Keratinocyte (primary cell): ENCODE measurements at regions not wholly inside any gene's neighbourhood (a gene's known extent, or its start where the extent isn't known, plus 50 kb on each side); places are given as distances from the start of the nearest gene placed in this dataset.

ENCODE experiments used
- DNase-seq: peaks from one replicate; pipeline ENCODE4 v3.0.0-alpha.2; 2011; ENCODE audit warnings: low read depth, missing footprints, low spot score
- FAIRE-seq: peaks from 2 replicates; lab custom pipeline; 2011; peaks lifted over from hg19 to GRCh38; lab: Jason Lieb, UNC
- H2AFZ ChIP-seq: 2 replicates; pipeline ENCODE4 v1.6.0; 2012; ENCODE audit warnings: low read length, control low read depth, inconsistent platforms; ENCODE audit not compliant: control insufficient read depth
- H3K27ac ChIP-seq: 2 replicates; pipeline ENCODE4 v1.5.1; 2011; ENCODE audit warnings: low read length; ENCODE audit not compliant: control insufficient read depth, insufficient read depth
- H3K27me3 ChIP-seq: 3 replicates; pipeline ENCODE4 v1.6.0; 2011; ENCODE audit warnings: low read length; ENCODE audit not compliant: control insufficient read depth, insufficient read depth; ENCODE audit errors: extremely low read depth
- H3K36me3 ChIP-seq, 2 experiments: 2 replicates in 1 of 2; 3 replicates in 1 of 2; pipeline ENCODE4 v1.5.1; 2011; ENCODE audit warnings: low read length in 2 of 2, mild to moderate bottlenecking in 1 of 2; ENCODE audit not compliant: control insufficient read depth in 2 of 2, insufficient read depth in 2 of 2; ENCODE audit errors: extremely low read depth in 1 of 2
- H3K4me1 ChIP-seq: 3 replicates; pipeline ENCODE4 v1.5.1; 2011; ENCODE audit warnings: low read length; ENCODE audit not compliant: control insufficient read depth, insufficient read depth; ENCODE audit errors: extremely low read depth
- H3K4me2 ChIP-seq: 3 replicates; pipeline ENCODE4 v1.6.0; 2011; ENCODE audit warnings: low read depth, low read length; ENCODE audit not compliant: control insufficient read depth, insufficient read depth; ENCODE audit errors: extremely low read depth
- H3K4me3 ChIP-seq, 3 experiments: fragments of 200-600 bp in 1 of 3; sonication (generic) in 1 of 3; 2 replicates in 2 of 3; 3 replicates in 1 of 3; pipeline ENCODE4 v1.5.1; 2011 to 2016; ENCODE audit warnings: low read length in 3 of 3, mild to moderate bottlenecking in 3 of 3, control low read depth in 2 of 3, inconsistent platforms in 1 of 3, low read depth in 1 of 3, mixed read lengths in 1 of 3, mixed run types in 1 of 3, moderate library complexity in 1 of 3; ENCODE audit not compliant: control insufficient read depth in 2 of 3, insufficient read depth in 2 of 3; ENCODE audit errors: extremely low read depth in 1 of 3
- H3K79me2 ChIP-seq: 2 replicates; pipeline ENCODE4 v1.6.0; 2012; ENCODE audit warnings: low read length; ENCODE audit not compliant: control insufficient read depth, insufficient read depth
- H3K9ac ChIP-seq: 3 replicates; pipeline ENCODE4 v1.6.0; 2011; ENCODE audit warnings: low read length; ENCODE audit not compliant: control insufficient read depth, insufficient read depth; ENCODE audit errors: extremely low read depth
- H3K9me1 ChIP-seq: 3 replicates; pipeline ENCODE4 v1.6.0; 2011; ENCODE audit warnings: low read length; ENCODE audit not compliant: control insufficient read depth, insufficient read depth; ENCODE audit errors: extremely low read depth
- H3K9me3 ChIP-seq: 2 replicates; pipeline ENCODE4 v1.5.1; 2012; ENCODE audit warnings: low read depth, low read length; ENCODE audit not compliant: control insufficient read depth
- H4K20me1 ChIP-seq: 3 replicates; pipeline ENCODE4 v1.6.0; 2011; ENCODE audit warnings: low read length; ENCODE audit not compliant: control insufficient read depth, insufficient read depth; ENCODE audit errors: extremely low read depth
- CTCF ChIP-seq, 3 experiments: IDR thresholded peaks in 1 of 3; conservative IDR thresholded peaks in 1 of 3; optimal IDR thresholded peaks in 1 of 3; 2 replicates in 2 of 3; 3 replicates in 1 of 3; pipeline versions ENCODE3 to v1.5.1; 2011; ENCODE audit warnings: low read length in 3 of 3, mild to moderate bottlenecking in 3 of 3, moderate library complexity in 2 of 3, control low read depth in 1 of 3, inconsistent platforms in 1 of 3; ENCODE audit not compliant: insufficient read depth in 2 of 3; ENCODE audit errors: extremely low read depth in 1 of 3
- EZH2 ChIP-seq: IDR thresholded peaks from one replicate; pipeline ENCODE4 v1.6.1; 2012; ENCODE audit warnings: inconsistent platforms, mild to moderate bottlenecking, low read length, moderate library complexity
- dilution Hi-C: fragments of 300-500 bp; cut with MboI; formaldehyde crosslinking; loops from one replicate; pipeline ENCODE4 v1.7.0; 2020; ENCODE audit warnings: low sequenced_read_pairs; ENCODE audit not compliant: extremely low pct_ligation_motif_present

- dilution Hi-C loops: no loop called here
- DNase-seq: no peak
Observed at GRCh38 chr1:115402753-115403184, 64.7 kb upstream of the NGF start.

GRCh38 chr1:115401676-115402075 lies 63.6 kb upstream of the NGF start:
- Histone ChIP-seq H3K4me1 (peaks cover 13% of the 10 kb centered on the region), H3K27ac (no peak overlapping the region), H3K9ac (no peak overlapping the region), H3K4me3 (no peak overlapping the region), H3K9me3 (no peaks in the 10 kb centered on the region), H3K79me2 (no peaks in the 10 kb centered on the region), H2AFZ (no peak overlapping the region), H3K4me2 (no peak overlapping the region), H3K36me3 (no peaks in the 10 kb centered on the region), H3K27me3 (no peaks in the 10 kb centered on the region), H4K20me1 (no peaks in the 10 kb centered on the region), H3K9me1 (no peaks in the 10 kb centered on the region)
- DNase-seq (no peak), FAIRE-seq (no peak)
- TF ChIP-seq CTCF (optimal IDR thresholded peaks at IDR 0.05 in 1 of 3, IDR thresholded peaks at IDR 0.05 in 1 of 3, conservative IDR thresholded peaks at IDR 0.05 in 1 of 3; ENCODE audit: extremely low read depth in 1 of 3, insufficient read depth in 2 of 3, low read length in 3 of 3) (no peak), EZH2 (no peak)
- dilution Hi-C loops: no loop called here

More at GRCh38 chr1:115402753-115403184, 64.7 kb upstream of the NGF start:
- Histone ChIP-seq H3K27me3 (no peaks in the 10 kb centered on the region), H3K79me2 (no peaks in the 10 kb centered on the region), H2AFZ (no peak overlapping the region), H3K4me2 (no peak overlapping the region), H3K27ac (no peak overlapping the region), H4K20me1 (no peaks in the 10 kb centered on the region), H3K9me1 (no peaks in the 10 kb centered on the region), H3K4me1 (peaks cover 13% of the 10 kb centered on the region), H3K9ac (no peak overlapping the region), H3K9me3 (no peaks in the 10 kb centered on the region), H3K4me3 (no peak overlapping the region), H3K36me3 (no peaks in the 10 kb centered on the region)
- FAIRE-seq: no peak
- TF ChIP-seq CTCF (optimal IDR thresholded peaks at IDR 0.05 in 1 of 3, IDR thresholded peaks at IDR 0.05 in 1 of 3, conservative IDR thresholded peaks at IDR 0.05 in 1 of 3; ENCODE audit: extremely low read depth in 1 of 3, insufficient read depth in 2 of 3, low read length in 3 of 3) (no peak), EZH2 (no peak)
